ENCODE measurements at regions not wholly inside any gene's neighbourhood (a gene's known extent, or its start where the extent isn't known, plus 50 kb on each side); places are given as distances from the start of the nearest gene placed in this dataset.
"Not testable (repeated sequence)": the region's sequence is repeated elsewhere in the genome, so short reads cannot be mapped to it uniquely, and the experiment has no call there.

- FAIRE-seq (no peak), DNase-seq (ENCODE audit: insufficient read length, low spot score) (no peak)
- no peak for TF ChIP-seq POLR2A (IDR thresholded peaks at IDR 0.05; ENCODE audit: low read depth, low read length)
- TF ChIP-seq TAF1 (IDR thresholded peaks at IDR 0.05; ENCODE audit: low read depth, low read length) = no peak
- TF ChIP-seq PAX5 (IDR thresholded peaks at IDR 0.05; ENCODE audit: insufficient read depth, low read length, severe bottlenecking) = no peak
- TF ChIP-seq POU2F2 (IDR thresholded peaks at IDR 0.05; ENCODE audit: low read depth, low read length) = no peak
- no peak for TF ChIP-seq POLR2AphosphoS5 (IDR thresholded peaks at IDR 0.05; ENCODE audit: low read depth, low read length)
- TF ChIP-seq SPI1 (IDR thresholded peaks at IDR 0.05; ENCODE audit: low read depth, low read length) = no peak
Observed at GRCh38 chr12:19771858-19772257, 332.6 kb downstream of the AEBP2 start.

GRCh38 chr12:19772776-19773175, 333.5 kb downstream of the AEBP2 start:
- no peak for FAIRE-seq
- no peak for DNase-seq (ENCODE audit: insufficient read length, low spot score)
- TF ChIP-seq POLR2AphosphoS5 (IDR thresholded peaks at IDR 0.05; ENCODE audit: low read depth, low read length) (no peak), POLR2A (IDR thresholded peaks at IDR 0.05; ENCODE audit: low read depth, low read length) (no peak), TAF1 (IDR thresholded peaks at IDR 0.05; ENCODE audit: low read depth, low read length) (no peak), SPI1 (IDR thresholded peaks at IDR 0.05; ENCODE audit: low read depth, low read length) (no peak), PAX5 (IDR thresholded peaks at IDR 0.05; ENCODE audit: insufficient read depth, low read length, severe bottlenecking) (no peak), POU2F2 (IDR thresholded peaks at IDR 0.05; ENCODE audit: low read depth, low read length) (no peak)

- TF ChIP-seq POLR2A (IDR thresholded peaks at IDR 0.05; ENCODE audit: low read depth, low read length) (no peak), TAF1 (IDR thresholded peaks at IDR 0.05; ENCODE audit: low read depth, low read length) (no peak), PAX5 (IDR thresholded peaks at IDR 0.05; ENCODE audit: insufficient read depth, low read length, severe bottlenecking) (no peak), POU2F2 (IDR thresholded peaks at IDR 0.05; ENCODE audit: low read depth, low read length) (no peak), POLR2AphosphoS5 (IDR thresholded peaks at IDR 0.05; ENCODE audit: low read depth, low read length) (no peak), SPI1 (IDR thresholded peaks at IDR 0.05; ENCODE audit: low read depth, low read length) (no peak)
- DNase-seq (ENCODE audit: insufficient read length, low spot score) (no peak), FAIRE-seq (no peak)
Observed at GRCh38 chr12:19775241-19775640, 335.9 kb downstream of the AEBP2 start.

- not testable (repeated sequence) for DNase-seq (ENCODE audit: insufficient read length, low spot score); FAIRE-seq
Observed at GRCh38 chr12:19775976-19776375, 336.7 kb downstream of the AEBP2 start.

GRCh38 chr12:19778172-19778571, 338.9 kb downstream of the AEBP2 start:
- no peak for TF ChIP-seq PAX5 (IDR thresholded peaks at IDR 0.05; ENCODE audit: insufficient read depth, low read length, severe bottlenecking)
- TF ChIP-seq POU2F2 (IDR thresholded peaks at IDR 0.05; ENCODE audit: low read depth, low read length) = no peak
- TF ChIP-seq POLR2AphosphoS5 (IDR thresholded peaks at IDR 0.05; ENCODE audit: low read depth, low read length) = no peak
- FAIRE-seq = no peak
- no peak for DNase-seq (ENCODE audit: insufficient read length, low spot score)

- DNase-seq (ENCODE audit: insufficient read length, low spot score) (no peak), FAIRE-seq (no peak)
- TF ChIP-seq POLR2AphosphoS5 (IDR thresholded peaks at IDR 0.05; ENCODE audit: low read depth, low read length) = no peak
- TF ChIP-seq PAX5 (IDR thresholded peaks at IDR 0.05; ENCODE audit: insufficient read depth, low read length, severe bottlenecking) = no peak
- TF ChIP-seq SPI1 (IDR thresholded peaks at IDR 0.05; ENCODE audit: low read depth, low read length) = no peak
- TF ChIP-seq TAF1 (IDR thresholded peaks at IDR 0.05; ENCODE audit: low read depth, low read length) = no peak
- no peak for TF ChIP-seq POU2F2 (IDR thresholded peaks at IDR 0.05; ENCODE audit: low read depth, low read length)
- TF ChIP-seq POLR2A (IDR thresholded peaks at IDR 0.05; ENCODE audit: low read depth, low read length) = no peak
Observed at GRCh38 chr12:19778797-19779196, 339.5 kb downstream of the AEBP2 start.

- no peak for FAIRE-seq
- TF ChIP-seq POLR2AphosphoS5 (IDR thresholded peaks at IDR 0.05; ENCODE audit: low read depth, low read length) = no peak
- DNase-seq (ENCODE audit: insufficient read length, low spot score) = no peak
Observed at GRCh38 chr12:19779395-19780056, 340.2 kb downstream of the AEBP2 start.

- DNase-seq (ENCODE audit: insufficient read length, low spot score) (no peak), FAIRE-seq (no peak)
- TF ChIP-seq POLR2A (IDR thresholded peaks at IDR 0.05; ENCODE audit: low read depth, low read length) (no peak), TAF1 (IDR thresholded peaks at IDR 0.05; ENCODE audit: low read depth, low read length) (no peak), PAX5 (IDR thresholded peaks at IDR 0.05; ENCODE audit: insufficient read depth, low read length, severe bottlenecking) (no peak), SPI1 (IDR thresholded peaks at IDR 0.05; ENCODE audit: low read depth, low read length) (no peak), POLR2AphosphoS5 (IDR thresholded peaks at IDR 0.05; ENCODE audit: low read depth, low read length) (no peak), POU2F2 (IDR thresholded peaks at IDR 0.05; ENCODE audit: low read depth, low read length) (no peak)
Observed at GRCh38 chr12:19780460-19780859, 341.2 kb downstream of the AEBP2 start.

GRCh38 chr12:19783547-19784444, 344.5 kb downstream of the AEBP2 start:
- no peak for DNase-seq (ENCODE audit: insufficient read length, low spot score)
- FAIRE-seq = no peak
- TF ChIP-seq POU2F2 (IDR thresholded peaks at IDR 0.05; ENCODE audit: low read depth, low read length) = no peak
- no peak for TF ChIP-seq PAX5 (IDR thresholded peaks at IDR 0.05; ENCODE audit: insufficient read depth, low read length, severe bottlenecking)
- TF ChIP-seq POLR2AphosphoS5 (IDR thresholded peaks at IDR 0.05; ENCODE audit: low read depth, low read length) = no peak
- TF ChIP-seq POLR2A (IDR thresholded peaks at IDR 0.05; ENCODE audit: low read depth, low read length) = no peak
- TF ChIP-seq SPI1 (IDR thresholded peaks at IDR 0.05; ENCODE audit: low read depth, low read length) = no peak
- TF ChIP-seq TAF1 (IDR thresholded peaks at IDR 0.05; ENCODE audit: low read depth, low read length) = no peak

GRCh38 chr12:19792028-19792427, 352.7 kb downstream of the AEBP2 start:
- no peak for FAIRE-seq
- DNase-seq (ENCODE audit: insufficient read length, low spot score) = no peak
- TF ChIP-seq SPI1 (IDR thresholded peaks at IDR 0.05; ENCODE audit: low read depth, low read length) (peak; percentile 63), POLR2A (IDR thresholded peaks at IDR 0.05; ENCODE audit: low read depth, low read length) (no peak)

Measured in GM12891 (cell line).